ENCODE measurements at regions not wholly inside any gene's neighbourhood (a gene's known extent, or its start where the extent isn't known, plus 50 kb on each side); places are given as distances from the start of the nearest gene placed in this dataset.
"Not testable (repeated sequence)": the region's sequence is repeated elsewhere in the genome, so short reads cannot be mapped to it uniquely, and the experiment has no call there.

DNA sequence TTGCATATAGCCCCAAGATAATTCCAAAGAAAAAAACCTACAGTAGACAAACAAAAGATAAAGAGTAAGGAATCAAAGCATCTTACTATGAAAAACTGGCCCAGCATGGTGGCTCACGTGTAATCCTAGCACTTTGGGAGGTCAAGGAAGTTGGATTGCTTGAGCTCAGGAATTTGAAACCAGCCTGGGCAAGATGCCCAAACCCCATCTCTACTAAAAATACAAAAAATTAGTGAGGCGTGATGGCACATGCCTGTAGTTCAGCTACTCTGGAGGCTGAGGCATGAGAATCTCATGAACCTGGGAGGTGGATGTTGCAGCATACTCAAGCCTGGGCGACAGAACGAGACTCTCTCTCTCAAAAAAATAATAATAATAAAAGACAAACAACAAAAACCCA, 764.7 kb upstream of the KIF2B start:
- DNase-seq (ENCODE audit: low spot score), result no peak

GRCh38 chr17:53046781-53047180, 775.9 kb upstream of the KIF2B start:
- DNase-seq (ENCODE audit: low spot score), result no peak

- no peak for DNase-seq (ENCODE audit: low spot score)
These were observed 782.7 kb upstream of the KIF2B start for GRCh38 chr17:53039981-53040380.

- DNase-seq (ENCODE audit: low spot score), result no peak
These were observed 789.4 kb upstream of the KIF2B start for GRCh38 chr17:53033297-53033696.

DNA sequence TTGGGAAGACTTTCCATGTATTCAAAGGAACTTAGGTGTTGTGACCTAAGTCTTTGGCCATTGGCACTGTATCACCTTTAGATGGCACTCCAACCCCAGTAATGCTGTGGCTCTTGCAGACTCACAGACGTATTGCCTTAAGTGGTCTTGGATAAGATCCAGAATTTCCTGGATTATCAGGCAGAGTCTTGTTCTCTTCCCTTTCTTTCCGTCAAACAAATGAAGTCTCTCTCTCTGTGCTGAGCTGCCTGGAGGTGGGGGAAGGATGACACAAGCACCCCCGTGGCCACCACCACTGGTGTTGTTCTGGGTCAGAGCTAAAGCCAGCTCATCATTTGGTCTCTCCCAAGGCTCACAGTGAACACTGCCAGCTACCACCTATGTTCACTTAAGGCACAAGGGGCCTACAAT, 789.9 kb upstream of the KIF2B start:
- DNase-seq (ENCODE audit: low spot score), result no peak

DNA sequence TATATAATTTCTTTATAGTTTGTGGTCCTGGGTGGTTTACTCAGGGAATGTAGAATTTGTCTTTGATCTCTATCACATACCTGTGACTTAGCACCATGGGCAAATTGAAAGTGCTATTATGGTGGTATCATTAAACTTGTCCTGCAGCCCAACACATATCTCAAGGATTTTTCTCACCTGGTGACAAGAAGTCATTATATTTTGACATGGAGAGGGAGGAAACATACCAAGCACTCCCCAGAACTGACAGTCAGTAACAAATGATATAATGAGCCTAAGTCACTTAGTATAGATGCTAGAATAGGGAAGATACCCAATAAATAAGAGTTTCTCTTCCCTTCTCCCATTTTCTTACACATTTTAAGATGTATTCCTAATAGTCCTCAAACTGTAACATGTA, 805.5 kb upstream of the KIF2B start:
- no peak for DNase-seq (ENCODE audit: low spot score)

DNA sequence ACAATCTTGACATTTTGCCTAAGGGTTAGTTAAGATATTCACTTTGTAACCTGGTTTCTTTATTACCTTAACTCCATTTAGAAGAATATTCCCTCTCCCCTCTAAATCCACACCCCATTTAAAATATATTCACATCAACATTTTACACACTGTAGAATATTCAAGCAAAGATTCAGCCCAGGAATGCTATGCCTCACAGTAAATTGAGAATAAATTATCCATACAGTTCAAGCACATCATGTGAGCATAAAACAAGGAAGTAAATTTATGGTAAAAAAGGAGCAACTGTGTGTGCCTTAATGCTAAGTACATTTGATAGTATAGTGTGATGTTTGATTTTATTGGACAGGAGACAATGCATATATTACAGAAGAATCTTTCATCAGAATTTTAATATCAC, 806.6 kb upstream of the KIF2B start:
- DNase-seq (ENCODE audit: low spot score), result no peak

- no peak for DNase-seq (ENCODE audit: low spot score)
These were observed 810.4 kb upstream of the KIF2B start for GRCh38 chr17:53012364-53012763.

DNA sequence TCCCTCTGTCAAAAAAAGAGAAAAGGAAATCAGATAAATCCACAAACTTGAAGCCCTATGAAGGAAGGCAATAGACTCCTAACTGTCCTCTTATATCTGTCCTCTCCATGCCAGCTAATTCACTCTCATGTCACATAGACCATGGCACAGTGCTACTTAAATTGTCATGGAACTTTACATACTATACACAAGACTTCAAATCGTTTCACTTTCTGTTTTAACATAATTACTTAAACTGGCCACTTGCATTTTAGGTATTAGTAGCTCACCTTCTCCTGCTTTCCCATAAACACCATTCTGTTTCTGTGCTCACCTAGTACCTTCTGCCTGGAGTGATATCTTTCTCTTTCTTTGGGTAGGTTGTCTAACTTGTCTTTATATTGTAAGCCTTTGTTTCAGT, 816.7 kb upstream of the KIF2B start:
- no peak for DNase-seq (ENCODE audit: low spot score)

- DNase-seq (ENCODE audit: low spot score), result no peak
These were observed 817.8 kb upstream of the KIF2B start for GRCh38 chr17:53004902-53005301.

DNA sequence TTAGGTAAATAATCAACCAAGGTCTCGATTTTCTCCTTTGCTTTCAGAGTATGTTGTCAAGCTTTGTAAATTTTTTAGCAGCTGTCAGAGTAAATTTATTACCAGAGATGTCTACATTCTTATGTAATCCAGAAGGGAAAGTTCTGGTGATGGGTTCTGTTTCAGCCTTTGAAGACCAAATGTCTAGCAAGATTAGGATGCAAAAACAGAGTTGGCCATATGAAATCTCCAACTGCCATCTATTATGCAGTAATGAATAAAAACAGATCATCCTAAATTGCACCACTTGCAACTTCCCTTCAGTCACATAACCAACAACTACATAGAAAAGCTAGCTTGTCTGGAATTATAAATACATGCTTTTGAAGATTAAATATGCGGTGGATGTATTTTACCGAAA, 826.8 kb upstream of the KIF2B start:
- DNase-seq (ENCODE audit: low spot score), result no peak

DNA sequence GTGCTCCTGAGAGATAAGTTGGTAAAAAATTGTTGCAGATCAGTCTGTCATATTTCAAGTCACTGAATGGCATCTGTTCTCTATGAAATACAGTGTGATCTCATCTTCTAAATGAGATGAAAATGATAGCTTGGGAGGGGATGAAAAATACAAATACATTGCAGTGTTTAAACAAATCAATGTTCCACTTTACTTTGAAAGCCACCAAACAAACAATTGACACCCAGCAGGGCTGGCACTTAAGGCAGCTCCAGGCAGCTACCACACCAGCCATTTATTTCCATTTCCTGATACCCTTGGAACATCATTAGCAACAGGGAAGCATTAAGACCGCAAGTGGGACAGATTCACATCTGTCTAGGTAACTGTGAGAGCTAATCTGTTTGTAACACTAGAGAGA, 827.6 kb upstream of the KIF2B start:
- DNase-seq (ENCODE audit: low spot score), result no peak

DNA sequence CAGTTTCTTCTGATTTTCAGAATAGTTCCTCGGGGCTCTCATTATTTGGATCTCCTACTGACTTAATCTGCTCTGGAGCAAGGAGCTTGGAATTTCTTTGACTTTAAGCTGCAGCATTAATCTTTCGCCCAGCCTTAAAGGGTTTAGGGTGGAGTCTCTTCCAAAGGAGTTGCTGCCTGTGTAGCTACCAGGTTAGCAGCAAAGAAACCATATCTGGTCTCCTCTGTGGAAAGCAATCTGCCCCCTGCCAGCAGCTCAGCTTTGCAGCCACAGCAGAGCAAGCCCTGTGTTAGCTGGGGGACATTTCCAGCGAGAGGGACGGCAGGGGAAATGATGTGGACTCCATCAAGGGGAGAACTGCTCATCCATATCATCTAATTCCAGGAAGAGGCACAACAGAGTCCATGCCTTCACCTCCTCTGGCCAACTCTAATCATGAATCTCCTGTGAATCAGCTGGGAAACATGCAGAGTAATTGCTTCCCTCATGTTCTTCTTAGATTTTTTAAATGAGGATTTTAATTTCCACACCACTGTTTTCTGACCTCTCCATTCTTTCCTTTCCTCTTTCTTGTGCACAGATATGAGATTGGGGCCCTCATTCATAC, 827.6 kb upstream of the CA10 start:
- no peak for DNase-seq (ENCODE audit: low spot score)

DNA sequence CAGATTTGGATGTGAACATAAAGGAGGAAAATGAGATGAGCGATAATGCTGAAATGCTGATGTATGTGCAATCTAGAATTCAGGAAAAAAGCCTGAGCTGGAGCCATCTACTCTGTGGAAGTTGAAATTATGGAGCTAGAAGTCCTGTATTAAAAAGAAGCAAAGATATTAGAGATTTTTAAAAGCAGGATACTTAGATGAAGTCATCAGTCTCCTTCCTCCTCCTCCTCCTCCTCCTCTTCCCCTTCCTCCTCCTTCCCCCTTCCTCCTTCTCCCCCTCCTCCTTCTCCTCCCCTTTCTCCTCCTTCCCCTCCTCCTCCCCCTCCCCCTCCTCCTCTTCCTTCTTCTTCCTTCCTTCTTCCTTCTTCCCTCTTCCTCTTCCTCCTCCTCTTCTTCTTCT, 823.8 kb upstream of the CA10 start:
- no peak for DNase-seq (ENCODE audit: low spot score)

DNA sequence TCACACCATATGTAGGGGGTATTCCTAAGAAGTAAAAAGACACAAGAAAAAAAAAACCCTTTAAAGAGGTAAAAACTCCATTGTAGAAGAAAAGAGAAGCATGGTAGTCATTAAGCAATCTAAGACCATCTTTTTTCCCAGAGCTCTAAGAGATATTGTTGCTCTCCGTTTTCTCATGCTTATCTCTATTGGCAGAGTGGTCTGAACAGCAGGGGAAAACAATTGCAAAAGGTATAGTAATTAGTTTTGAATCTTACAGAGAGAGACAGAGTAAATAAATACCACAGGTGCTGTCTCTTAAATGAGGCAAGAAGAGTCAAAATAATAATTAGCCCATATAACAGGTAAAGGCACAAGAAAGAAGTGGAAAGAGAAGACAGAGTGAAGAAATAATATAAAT, 821.4 kb upstream of the CA10 start:
- no peak for DNase-seq (ENCODE audit: low spot score)

- DNase-seq (ENCODE audit: low spot score), result no peak
These were observed 807.3 kb upstream of the CA10 start for GRCh38 chr17:52965856-52966255.

DNA sequence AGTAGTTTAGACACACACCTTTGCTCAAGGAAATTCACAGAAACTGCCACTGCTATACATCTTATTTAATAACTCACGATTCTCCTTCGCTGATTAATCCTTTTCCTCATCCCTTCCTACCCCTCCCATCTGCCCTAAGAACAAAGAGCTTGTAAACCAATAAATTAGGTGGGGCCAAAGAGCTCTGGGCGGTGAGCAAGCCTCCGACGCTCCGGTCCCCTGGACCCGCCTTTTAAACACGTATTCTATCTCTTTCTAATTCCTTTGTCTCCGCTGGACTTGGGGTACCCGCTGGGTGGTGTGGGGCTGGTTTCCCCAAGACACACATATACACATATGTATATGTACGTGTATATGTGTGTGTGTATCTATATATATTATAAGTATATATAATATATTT, 803.2 kb upstream of the CA10 start:
- DNase-seq (ENCODE audit: low spot score), result not testable (repeated sequence)

DNA sequence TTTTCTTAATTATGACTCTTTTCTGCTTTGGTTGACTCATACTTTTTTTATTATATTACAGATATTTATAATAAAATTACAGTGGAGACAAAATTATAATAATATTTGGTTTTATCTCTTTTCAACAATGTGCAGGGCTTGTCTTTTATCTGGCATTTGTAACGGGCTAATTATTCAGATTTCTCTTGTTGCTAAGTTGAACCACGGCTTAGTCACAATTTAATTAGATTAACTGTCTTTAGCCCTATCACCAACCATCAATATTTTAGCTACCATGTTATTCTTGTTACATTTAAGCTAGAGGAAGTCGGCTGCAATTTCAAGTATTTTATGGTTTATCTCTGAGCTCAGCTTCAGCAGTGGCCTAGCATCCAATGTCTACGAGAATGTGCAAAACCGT, 798.9 kb upstream of the CA10 start:
- DNase-seq (ENCODE audit: low spot score), result no peak

DNA sequence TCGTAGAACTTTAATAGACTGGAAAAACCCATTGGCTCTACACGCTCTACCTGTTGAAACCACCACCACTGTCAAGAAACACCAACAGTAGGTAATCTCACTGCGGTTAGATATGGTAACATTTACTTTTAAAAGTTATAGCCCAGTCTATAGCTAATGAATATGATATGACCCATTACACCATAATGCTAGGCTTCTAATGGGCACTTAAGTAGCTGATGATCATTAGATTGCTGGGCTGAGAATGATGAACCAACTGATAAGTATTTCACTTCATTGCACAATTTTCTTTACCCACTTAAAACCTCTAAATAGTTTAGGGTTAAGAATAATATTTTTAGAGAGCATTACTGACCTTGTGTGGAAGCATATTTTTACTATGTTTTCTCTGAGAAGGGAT, 788.9 kb upstream of the CA10 start:
- no peak for DNase-seq (ENCODE audit: low spot score)

DNA sequence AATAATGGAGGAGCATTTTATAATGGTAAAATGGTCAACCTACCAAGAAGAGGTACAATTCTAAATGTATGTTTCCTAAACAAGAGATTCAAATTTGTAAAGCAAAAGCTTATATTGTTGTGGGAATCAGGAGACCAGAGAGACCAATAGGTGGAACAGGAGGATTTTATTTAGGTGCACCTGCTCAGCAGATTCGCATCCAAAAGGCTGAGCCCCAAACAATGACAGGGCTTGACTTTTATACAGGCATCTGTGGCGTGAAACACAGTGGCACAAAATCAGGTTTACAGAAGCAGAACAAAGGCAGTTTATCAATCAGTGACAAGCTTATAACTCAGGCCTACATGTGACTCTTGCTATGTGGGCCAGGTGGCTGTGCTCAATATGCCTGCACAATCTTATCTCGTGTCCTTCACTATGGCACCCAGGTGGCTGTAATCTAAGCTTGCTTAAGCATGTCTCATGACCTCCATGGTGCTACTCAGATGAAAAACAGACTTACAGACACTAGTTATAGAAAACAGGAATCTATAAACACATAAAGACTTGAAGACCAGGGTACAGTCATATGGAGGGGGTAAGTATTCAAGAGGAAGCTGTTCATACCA, 780.2 kb upstream of the CA10 start:
- DNase-seq (ENCODE audit: low spot score), result no peak

DNA sequence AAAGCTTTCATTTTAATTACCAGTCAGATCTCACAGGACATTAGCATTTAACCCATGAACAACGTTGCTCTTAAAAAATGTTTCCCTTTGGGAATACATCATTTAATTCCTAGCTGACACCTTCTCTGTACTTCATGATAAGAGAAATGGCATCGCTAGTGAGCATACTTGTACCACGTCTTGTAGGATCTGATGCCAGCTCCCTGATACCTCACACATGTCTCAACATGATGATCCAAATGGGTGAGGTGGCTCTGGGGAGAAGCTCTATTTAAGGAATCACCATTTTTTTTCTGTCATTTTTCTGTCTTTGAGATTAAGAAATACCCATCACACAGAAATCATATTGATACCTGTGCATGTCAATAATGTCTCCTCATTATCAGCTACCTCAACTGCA, 772.1 kb upstream of the CA10 start:
- DNase-seq (ENCODE audit: low spot score), result no peak

GRCh38 chr17:52930145-52930544, 771.6 kb upstream of the CA10 start:
- no peak for DNase-seq (ENCODE audit: low spot score)

- DNase-seq (ENCODE audit: low spot score), result no peak
These were observed 765.1 kb upstream of the CA10 start for GRCh38 chr17:52923658-52924057.

DNA sequence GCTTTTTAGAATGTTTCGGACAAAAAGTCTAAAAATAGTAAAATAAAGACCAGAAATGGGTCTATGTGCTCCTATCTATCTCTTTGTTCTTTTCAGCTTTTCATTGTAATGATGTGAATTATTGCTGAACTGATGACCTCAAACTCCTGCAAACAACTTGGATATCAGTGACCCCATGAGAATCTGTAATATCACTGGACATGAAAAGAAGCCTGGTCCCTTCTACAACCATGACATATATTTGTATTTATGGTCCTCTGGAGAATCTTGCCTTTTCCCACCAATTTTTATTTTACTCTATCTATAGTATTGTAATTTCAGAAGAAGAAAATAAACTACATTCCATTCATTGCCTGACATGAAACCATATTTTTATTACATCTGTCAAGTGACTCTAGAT, 740.7 kb upstream of the CA10 start:
- no peak for DNase-seq (ENCODE audit: low spot score)

- DNase-seq (ENCODE audit: low spot score), result no peak
These were observed 736.8 kb upstream of the CA10 start for GRCh38 chr17:52895272-52895671.

Measured in hematopoietic multipotent progenitor cell treated with erythropoietin and hydrocortisone succinate and interleukin-3 and kit ligand, for 15 days (in vitro differentiated cells).